HG03469 (cell line): ENCODE measurements at regions not wholly inside any gene's neighbourhood (a gene's known extent, or its start where the extent isn't known, plus 50 kb on each side); places are given as distances from the start of the nearest gene placed in this dataset.
"Not testable (repeated sequence)": the region's sequence is repeated elsewhere in the genome, so short reads cannot be mapped to it uniquely, and the experiment has no call there.

ENCODE experiments used
- ATAC-seq: cut with Tn5 transposase; IDR thresholded peaks from one replicate; pipeline ENCODE4 v1.9.1; 2021; ENCODE audit warnings: mild to moderate bottlenecking, moderate library complexity, moderate number of reproducible peaks; ENCODE audit not compliant: unreplicated experiment

DNA sequence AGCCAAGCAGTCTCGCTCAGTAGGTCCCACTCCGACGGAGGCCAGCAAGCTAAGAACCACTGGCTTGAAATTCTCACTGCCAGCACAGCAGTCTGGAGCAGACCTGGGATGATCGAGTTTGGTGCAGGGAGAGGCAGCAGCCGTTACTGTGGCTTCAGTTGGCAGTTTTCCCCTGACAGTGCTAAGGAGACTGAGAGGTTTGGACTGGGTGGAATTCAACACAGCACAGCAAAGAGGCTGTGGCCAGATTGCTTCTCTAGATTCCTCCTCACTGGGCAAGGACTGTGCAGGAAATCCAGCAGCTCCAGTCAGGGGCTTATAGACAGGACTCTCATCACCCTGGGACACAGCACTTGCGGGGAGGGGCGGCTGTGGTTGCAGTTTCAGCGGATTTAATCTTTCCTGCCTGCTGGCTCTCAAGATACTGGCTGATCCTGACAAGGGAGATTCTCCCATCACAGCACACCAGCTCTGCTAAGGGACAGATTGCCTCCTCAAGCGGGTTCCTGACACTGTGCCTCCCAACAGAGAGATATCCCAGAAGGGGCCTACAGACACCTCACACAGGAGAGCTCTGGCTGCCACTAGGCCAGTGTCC, 122.1 kb downstream of the YIPF5 start:
- no peak for ATAC-seq

DNA sequence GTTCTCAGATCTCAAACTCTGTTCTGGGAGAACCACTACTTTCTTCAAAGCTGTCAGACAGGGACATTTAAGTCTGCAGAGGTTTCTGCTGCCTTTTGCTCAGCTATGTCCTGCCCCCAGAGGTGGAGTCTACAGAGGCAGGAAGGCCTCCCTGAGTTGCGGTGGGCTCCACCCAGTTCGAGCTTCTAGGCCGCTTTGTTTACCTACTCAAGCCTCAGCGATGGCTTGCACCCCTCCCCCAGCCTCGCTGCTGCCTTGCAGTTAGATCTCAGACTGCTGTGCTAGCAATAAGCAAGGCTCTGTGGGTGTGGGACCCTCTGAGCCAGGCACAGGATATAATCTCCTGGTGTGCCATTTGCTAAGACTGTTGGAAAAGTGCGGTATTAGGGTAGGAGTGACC, 115.1 kb downstream of the YIPF5 start:
- not testable (repeated sequence) for ATAC-seq

DNA sequence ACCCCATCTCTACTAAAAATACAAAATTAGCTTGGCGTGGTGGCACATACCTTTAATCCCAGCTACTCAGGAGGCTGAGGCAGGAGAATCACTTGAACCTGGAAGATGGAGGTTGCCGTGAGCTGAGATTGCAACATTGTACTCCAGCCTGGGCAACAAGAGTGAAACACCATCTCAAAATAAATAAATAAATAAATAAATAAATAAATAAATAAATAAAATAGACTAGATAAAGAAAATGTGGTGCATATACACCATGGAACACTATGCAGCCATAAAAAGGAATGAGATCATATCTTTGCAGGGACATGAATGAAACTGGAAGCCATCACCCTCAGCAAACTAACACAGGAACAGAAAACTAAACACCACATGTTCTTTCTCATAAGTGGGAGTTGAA, 110.4 kb downstream of the YIPF5 start:
- not testable (repeated sequence) for ATAC-seq

DNA sequence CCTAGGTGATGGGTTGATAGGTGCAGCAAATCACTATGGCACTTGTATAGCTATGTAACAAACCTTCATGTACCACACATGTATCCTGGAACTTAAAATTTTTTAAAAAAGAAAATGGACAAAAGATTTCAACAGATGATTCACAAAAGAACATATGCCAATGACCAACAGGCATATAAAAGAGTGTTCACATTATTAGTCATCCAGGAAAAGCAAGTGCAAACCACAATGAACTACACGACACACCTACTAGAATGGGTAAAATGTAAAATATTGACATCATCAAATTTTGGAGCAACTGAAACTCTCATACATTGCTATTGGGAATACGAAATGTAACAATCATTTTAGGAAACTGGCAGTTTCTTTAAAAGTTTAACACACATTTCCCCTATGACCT, 109.9 kb downstream of the YIPF5 start:
- ATAC-seq: no peak

DNA sequence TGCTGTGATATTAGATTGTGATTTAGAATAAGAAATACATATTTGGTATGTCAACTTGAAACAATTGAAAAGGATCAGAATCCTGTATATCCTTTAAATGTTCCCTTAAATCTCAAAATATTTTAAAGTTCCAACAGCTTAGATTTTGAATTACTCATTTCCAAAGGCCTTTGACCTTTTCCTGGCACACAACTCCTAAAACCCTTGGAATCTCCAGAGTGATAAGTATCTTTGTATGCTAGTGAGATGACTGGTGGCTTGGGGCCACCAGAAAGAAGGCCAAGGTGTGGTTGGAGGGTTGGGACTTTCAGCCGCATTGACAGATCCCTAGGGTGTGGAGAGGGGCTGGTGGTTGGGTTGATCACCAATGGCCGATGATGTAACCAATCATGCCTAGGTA, 104.7 kb downstream of the YIPF5 start:
- no peak for ATAC-seq

DNA sequence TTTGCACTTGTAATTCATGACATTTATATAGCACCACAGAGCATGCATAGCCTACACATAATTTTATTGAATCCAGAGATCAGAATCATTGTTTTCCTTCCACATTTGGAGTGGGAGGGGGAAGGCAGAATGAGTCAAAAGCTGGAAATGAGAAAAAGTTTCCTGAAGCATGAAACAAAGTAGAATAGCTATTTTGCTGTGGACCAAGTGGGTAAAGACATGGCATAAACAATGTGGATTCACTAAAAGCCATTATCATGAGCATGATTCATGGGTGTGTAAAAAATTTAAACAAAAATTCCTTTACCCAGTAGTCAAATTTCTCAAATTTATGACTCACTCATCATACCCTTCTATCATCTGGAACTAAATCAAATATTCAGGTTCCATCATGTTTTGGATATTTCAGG, 97.9 kb downstream of the YIPF5 start:
- no peak for ATAC-seq

DNA sequence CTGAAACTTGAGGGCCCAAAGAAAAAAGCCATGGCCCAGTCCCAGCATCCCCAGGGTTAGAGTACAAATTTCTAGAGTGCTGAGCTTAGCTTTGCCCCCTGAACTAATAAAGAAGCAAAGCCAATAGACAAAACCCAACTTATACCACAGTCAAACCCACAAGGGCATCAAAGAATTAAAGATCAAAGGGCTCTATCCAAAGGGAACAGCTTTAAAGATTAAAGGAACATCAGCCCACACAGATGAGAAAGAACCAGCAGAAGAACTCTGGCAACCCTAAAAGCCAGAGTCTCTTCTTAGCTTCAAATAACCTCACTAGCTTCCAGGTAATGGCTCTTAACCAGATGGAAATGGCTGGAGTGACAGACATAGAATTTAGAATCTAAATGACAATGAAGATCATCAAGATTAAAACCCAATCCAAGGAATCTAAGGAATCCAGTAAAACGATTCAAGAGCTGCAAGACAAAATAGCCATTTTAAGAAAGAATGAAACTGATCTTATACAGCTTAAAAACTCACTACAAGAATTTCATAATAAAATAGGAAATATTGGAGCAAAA, 93.9 kb downstream of the YIPF5 start:
- ATAC-seq: no peak

DNA sequence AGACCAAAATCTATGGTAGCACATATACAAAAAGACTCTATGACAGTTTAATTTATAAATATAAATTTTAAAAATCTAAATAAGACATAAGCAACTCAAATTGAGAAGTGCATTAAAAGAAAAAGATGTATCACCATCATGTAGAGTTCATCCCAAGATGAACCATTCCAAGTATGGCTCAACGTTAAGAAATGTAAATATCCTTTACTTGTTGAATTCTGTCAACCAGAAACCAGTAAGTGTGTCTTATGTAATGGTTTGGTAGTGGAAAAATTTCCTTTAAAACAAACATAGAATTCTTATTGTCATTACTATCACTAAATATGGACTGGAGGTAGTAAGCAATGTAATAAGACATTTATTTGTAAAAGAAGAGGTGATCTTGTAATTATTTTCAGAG, 87.3 kb downstream of the YIPF5 start:
- ATAC-seq: no peak

DNA sequence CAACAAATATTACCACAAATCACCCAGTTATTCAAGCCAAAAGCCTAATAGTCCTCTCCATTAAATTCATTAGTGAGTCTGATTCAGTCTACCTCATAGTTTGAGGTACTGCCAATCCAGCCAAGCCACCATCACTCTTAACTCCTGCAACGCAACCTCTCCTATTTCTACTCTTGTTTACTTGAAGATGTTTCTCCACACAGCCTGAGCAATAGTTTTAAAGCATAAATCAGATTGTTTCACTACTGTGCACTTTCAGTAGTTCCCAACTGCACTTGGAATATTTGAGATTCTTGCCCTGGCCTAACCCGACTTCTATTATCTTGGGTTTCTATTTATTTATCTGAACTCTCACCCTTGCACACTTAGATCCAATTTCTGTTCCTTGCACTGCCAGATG, 85.5 kb downstream of the YIPF5 start:
- ATAC-seq: no peak

DNA sequence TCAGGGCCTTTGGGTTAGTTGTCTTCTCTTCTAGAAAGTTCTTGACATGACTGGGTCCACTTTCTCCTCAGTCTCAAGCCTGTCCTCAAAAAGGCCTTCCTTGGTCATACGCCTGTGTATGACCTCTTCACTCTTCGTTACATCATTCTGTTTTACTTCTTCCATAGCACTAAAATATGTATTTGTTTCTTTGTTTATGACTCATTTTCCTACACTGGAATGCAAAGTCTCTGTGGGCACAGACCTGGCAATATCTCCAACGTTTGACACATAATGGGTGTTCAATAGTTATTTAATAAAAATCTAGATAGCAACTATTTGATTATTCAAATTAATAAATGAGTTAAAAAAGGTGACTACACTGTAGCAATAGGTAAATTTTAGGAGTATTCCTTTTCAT, 85.1 kb downstream of the YIPF5 start:
- ATAC-seq: no peak

DNA sequence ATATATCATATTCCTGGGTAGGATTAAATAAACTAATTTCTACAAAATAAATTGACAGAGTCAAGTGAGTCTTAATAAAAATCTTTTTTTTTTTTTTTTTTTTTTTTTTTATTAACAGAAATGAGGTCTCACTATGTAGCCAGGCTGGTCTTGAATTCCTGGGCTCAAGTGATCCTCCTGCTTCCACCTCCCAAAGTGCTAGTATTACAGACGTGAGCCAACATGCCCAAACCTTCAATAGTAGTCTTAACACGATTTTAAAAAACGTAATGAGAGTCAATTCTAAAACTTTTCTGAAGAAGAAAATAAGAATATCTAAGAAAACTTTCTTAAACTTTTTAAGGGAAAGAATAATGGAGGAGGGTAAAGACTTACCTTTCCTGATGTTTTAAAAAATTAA, 84.2 kb downstream of the YIPF5 start:
- ATAC-seq: no peak

DNA sequence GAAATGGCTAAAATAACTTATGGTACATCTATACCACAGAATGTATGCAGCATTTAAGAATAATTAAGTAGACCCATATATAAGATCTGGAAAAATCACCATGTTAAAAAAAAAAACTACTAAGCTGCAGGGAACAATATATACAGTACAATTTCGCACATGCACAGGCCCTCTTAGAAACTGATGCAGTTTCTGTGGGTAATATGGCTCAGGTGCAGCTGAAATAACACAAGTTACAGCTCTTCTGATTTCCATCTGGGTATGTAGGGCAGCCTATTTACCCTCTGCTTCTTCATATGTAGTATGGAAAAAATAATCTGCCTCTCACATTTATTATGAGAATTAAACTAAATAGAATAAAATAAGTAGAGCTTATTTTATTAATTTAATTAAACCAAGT, 82.9 kb downstream of the YIPF5 start:
- ATAC-seq: no peak

DNA sequence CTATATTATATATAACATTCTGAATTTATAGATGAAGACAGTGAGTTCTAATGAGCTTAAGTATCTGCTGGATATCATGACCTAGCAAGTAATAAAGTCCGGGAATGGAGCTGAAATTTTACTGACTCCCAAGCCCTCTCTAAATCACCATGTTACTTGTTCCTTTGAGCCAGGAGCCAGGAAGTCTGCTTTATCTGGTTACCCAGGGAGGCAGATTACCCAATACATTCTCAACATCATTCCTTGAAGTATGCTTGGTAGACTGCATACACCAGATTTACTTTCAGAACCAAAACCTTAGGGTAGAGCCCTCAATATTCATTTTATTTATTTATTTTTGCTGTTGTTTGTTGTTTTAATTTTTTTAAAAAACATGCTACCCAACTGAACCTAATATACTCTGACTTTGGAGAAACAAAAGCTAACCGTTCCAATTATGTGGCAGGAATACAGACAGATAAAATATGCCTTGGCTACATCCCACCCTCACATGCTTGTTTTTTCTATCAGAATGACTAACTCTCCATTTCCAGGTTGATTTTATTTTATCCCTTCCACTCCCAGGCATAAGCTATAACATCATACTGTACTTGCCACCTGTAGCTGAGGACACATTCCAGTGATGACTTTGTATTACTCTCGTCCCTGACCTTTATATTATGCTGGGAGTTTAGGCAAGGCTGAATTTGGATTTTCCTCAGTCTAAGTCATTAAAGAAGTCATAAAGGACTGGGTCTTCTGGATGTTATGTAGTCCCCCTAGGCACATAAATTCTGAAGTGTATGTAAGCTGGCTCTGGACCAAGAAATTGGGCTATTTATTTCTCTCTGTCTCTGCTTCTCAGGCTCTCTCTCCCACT, 82.0 kb downstream of the YIPF5 start:
- no peak for ATAC-seq

DNA sequence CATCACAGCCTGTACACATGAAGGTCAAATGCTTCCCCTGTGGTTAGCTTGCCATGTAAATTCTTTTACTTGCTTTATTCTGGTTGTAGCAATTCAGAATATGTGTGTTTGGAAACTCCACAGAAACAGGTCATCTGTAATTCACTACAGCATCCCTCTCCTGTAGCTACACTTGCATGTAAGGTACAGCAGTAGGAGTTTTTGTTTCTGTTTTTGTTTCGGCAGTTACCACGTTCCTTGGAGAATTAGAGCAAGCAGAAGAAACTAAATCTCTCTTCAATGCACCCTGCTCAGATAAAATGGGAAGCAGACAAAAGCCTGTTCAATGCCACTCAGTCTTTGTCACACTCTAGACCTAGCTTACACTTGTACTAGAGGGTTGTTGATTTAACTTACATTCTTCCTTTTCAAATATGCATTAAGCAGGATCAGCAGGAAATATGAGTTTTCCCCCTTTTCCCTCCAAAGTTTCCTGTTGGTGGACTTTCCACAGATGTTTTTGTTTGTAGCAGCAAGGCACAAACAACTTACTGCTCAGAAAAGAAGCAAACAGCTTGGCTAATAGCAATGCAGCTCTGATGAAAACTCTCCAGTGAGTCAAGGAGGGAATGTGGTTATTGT, 80.9 kb downstream of the YIPF5 start:
- peak; percentile 66 for ATAC-seq

DNA sequence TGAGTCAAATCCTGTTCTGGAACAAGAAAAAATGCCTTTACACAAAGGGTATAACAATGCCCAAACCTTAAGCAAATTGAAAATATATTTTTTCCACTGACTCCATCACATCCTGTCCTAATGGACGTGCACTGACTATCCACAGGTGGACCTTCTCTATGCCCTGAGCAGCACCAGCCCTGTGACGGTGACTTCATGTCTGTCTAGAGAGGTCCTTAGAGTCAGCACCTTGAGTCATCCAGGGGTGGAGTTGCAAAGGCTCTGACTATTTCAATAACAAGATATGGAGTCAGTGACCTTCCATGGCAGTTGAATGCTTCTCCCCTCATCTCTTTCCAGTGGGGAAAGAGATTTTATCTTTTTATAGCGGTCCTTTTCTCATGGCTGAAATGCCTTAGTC, 78.0 kb downstream of the YIPF5 start:
- ATAC-seq: no peak

DNA sequence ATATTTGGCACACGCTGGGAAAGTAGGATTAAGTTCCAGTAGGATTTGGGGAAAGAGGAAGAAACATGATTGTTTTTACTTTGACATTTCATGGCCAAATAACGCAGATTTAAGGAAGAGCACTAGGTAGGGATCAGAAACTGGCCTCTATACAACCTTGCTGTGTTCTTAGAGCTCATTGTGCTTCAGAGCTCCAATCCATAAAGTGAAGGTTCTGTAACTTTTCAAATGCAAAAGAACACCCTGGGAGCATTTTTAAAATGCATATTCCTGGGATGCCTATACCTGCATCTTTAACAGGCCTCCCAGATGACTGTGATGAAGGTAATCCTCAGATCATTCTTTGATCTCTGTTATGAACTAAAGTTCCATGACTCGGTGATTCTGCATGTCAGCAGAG, 77.1 kb downstream of the YIPF5 start:
- no peak for ATAC-seq

DNA sequence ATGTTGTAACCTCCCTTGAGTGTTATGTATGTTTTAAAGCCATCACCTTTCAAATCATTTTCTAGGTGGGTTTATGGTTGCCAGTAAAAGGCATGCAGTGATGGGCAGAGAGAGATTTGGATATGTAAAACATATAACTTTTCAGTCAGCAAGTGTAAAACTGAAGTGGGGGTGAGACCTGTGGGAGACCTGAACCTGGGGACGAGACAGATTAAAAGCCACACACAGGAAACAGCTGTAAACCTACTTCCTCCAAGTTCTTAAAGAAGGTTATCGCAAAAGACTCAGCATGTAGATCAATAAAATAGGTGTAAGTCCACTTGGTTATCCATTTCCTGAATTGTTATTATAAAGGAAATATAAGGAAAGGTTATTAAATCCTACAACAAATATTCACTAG, 76.6 kb downstream of the YIPF5 start:
- ATAC-seq: no peak

DNA sequence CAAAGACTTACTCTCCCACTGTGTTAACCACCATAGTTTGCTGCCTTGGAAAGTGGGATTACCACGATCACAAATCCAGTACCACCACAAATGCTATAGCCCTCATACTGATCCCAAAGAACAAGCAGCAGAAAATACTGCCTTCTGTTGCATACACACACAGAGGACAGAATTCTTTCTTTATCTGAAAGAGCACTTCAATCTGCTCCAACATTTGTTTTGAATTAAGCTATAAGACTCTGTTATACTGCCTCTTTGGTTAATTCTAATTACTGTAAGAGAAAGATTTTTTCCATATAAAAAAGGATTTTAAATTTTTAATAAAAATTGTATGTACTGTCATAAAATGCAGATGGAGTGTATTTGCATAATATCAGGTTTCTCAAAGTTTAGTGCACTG, 69.8 kb downstream of the YIPF5 start:
- ATAC-seq: no peak

DNA sequence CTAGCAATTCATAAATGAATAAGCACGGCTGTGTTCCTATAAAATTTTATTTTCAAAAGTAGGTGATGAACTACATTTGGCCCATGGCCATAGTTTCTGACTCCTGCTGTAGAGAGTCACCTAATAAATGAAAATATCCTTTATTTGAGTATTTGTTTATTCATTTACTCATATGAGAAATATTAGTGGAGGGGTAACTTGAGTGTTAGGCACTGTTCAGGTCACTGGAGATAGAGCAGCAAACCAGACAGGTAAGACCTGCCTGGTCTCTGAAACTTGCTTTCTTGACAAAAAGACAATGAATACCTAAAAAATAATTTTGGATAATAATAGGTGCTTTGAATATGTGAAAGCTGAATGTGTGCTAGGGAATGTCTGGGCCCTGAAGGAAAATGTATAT, 68.8 kb downstream of the YIPF5 start:
- ATAC-seq: no peak

DNA sequence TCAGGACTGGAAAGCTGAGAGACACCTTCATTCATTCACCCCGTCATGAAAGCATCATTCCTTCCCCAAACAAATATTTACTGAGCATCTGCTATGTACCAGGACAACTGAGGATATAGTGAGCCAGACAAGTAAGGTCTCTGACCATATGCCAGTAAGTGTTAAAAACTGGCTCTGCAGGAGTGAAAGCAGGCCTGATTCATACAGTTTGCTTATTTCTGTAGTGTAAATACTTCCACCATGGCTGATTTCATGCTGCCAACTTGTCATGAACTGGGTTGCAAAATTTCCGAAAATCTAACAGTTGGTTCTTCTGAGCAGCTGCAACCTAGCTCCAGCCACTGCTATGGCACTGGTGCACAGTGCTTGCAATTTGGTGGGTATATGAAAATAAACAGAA, 68.1 kb downstream of the YIPF5 start:
- ATAC-seq: no peak

DNA sequence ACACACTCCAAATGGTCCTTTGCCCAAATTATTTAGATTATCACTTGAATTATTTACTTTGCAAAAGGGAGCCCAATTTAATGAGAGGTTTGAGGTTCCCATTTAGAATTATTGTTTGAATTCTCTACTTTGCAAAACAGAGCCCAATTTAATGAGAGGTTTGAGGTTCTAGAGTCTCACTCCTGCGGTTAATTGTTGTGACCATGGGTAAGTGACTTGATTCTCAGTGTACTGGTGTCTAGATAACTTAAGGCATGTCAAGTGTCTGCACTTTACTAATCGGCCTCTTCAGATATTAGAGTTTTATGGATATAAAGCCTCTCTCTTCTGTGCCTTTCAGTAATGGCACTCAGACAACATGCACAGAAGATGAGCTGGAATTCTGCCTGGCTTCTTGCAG, 67.5 kb downstream of the YIPF5 start:
- no peak for ATAC-seq
